ENCODE measurements at regions not wholly inside any gene's neighbourhood (a gene's known extent, or its start where the extent isn't known, plus 50 kb on each side); places are given as distances from the start of the nearest gene placed in this dataset.

DNA sequence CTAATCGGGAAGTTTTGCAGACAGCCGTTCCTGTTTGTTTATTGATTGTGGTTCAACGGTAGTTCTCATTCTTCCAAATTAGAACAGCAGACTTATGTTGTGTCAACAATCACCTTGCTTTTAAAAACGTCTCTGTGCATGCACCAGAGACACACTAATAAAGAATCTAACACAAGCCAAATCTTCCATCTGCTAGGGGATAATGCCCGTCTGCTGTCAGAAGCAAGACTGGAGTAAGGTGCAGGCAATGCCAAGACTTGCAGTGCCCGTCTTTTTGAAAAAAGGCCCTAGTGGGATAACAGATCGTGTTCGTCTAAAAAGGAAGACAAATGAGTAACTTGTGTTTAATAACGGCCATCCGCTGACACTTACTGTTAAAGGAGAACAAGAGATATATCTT, 158.4 kb downstream of the KCNJ2 start:
- no peak for TF ChIP-seq EZH2 (IDR thresholded peaks at IDR 0.05; ENCODE audit: borderline replicate concordance, low read depth, low read length, poor library complexity, severe bottlenecking)
- TF ChIP-seq, protein P1, sequence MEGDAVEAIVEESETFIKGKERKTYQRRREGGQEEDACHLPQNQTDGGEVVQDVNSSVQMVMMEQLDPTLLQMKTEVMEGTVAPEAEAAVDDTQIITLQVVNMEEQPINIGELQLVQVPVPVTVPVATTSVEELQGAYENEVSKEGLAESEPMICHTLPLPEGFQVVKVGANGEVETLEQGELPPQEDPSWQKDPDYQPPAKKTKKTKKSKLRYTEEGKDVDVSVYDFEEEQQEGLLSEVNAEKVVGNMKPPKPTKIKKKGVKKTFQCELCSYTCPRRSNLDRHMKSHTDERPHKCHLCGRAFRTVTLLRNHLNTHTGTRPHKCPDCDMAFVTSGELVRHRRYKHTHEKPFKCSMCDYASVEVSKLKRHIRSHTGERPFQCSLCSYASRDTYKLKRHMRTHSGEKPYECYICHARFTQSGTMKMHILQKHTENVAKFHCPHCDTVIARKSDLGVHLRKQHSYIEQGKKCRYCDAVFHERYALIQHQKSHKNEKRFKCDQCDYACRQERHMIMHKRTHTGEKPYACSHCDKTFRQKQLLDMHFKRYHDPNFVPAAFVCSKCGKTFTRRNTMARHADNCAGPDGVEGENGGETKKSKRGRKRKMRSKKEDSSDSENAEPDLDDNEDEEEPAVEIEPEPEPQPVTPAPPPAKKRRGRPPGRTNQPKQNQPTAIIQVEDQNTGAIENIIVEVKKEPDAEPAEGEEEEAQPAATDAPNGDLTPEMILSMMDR (conservative IDR thresholded peaks at IDR 0.05; ENCODE audit: low read depth, low read length): no peak
